ENCODE measurements at regions not wholly inside any gene's neighbourhood (a gene's known extent, or its start where the extent isn't known, plus 50 kb on each side); places are given as distances from the start of the nearest gene placed in this dataset.

- TF ChIP-seq CTCF (IDR thresholded peaks at IDR 0.05): no peak
- Mint-ChIP-seq H3K36me3 (ENCODE audit: low read depth) (no peaks in the 10 kb centered on the region), H3K27me3 (ENCODE audit: low read depth, poor library complexity) (no peaks in the 10 kb centered on the region), H3K9me3 (no peaks in the 10 kb centered on the region), H3K4me3 (no peak overlapping the region), H3K4me1 (peaks cover 6% of the 10 kb centered on the region), H3K27ac (no peak overlapping the region)
- no peak for DNase-seq
Measured at GRCh38 chr6:82017288-82017687, 230.3 kb downstream of the IBTK start.

DNA sequence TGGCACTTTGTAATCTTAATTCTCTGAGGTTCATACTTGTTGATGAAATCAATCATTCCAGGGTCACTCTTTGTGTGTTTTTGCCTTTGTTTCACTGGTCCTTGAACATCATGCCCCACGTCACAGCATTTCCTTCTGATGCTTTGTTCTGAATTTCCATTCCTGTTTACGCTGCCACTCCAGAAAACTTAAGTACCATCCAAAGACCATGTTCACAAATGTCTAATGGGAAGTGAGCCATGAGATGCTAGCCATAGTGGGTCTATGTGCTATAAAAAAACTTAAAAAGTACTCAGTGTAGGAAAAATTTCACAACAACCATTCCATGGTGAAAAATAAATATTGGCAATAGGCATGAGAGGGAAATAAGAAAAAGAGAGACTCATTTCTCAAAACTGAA, 232.0 kb downstream of the IBTK start:
- Mint-ChIP-seq H3K27ac (no peak overlapping the region), H3K9me3 (peaks cover 6% of the 10 kb centered on the region), H3K27me3 (ENCODE audit: low read depth, poor library complexity) (no peaks in the 10 kb centered on the region), H3K4me3 (no peak overlapping the region), H3K36me3 (ENCODE audit: low read depth) (peaks cover 3% of the 10 kb centered on the region), H3K4me1 (peaks cover 6% of the 10 kb centered on the region)
- no peak for TF ChIP-seq CTCF (IDR thresholded peaks at IDR 0.05)
- DNase-seq: no peak

GRCh38 chr6:82015043-82015442, 232.5 kb downstream of the IBTK start:
- DNase-seq: no peak
- Mint-ChIP-seq H3K4me1 (peaks cover 6% of the 10 kb centered on the region), H3K27me3 (ENCODE audit: low read depth, poor library complexity) (no peaks in the 10 kb centered on the region), H3K36me3 (ENCODE audit: low read depth) (peaks cover 8% of the 10 kb centered on the region), H3K4me3 (no peak overlapping the region), H3K9me3 (peaks cover 10% of the 10 kb centered on the region), H3K27ac (no peak overlapping the region)
- no peak for TF ChIP-seq CTCF (IDR thresholded peaks at IDR 0.05)

DNA sequence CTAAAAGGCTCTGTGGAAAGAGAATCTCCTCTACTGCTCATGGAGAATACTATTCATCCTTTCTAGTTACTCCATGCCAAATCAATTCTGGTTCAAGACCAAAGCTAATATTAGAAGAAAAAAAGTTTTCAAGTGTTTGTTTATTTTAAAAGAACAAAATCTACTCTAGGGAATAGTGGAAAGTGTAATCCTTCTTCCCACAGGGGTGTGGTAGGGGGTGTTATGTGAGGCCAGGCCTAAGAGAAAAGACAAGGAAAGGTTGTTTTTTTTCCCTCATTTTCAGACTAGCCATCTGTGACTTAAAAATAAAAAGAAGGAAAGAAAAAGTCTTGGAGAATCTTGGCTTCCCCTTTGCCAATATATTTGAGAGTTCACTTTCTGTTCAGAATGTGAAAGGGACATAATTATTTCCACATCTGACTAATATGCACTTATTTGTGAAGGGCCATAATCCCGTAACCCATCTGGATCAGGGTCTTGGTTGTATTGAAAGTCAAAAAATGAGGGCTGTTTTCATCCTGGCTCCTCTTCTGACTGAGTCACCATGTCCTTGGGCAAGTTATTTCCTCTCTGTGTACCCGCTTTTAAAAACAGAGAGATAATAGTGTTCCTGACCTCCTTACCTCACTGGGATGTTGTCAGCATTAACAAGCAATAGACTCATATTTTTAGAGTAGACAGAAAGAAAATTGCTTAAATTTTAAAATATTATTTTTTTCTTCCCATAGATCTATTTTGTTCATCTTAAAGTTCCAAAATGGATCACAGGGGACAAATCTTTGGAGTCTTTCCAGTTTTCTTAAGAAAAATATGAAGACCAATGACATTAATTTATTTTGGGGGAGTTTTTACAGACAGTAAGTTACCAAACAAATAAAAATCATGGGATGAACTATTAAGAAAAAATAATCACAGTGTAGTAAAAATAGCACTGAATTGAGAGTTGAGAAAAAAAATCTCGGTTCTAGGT, 233.7 kb downstream of the IBTK start:
- peaks cover 10% of the 10 kb centered on the region for H3K36me3 Mint-ChIP-seq (ENCODE audit: low read depth)
- no peak for DNase-seq
- no peak overlapping the region for H3K27ac Mint-ChIP-seq
- no peaks in the 10 kb centered on the region for H3K27me3 Mint-ChIP-seq (ENCODE audit: low read depth, poor library complexity)
- peaks cover 6% of the 10 kb centered on the region for H3K4me1 Mint-ChIP-seq
- no peak for TF ChIP-seq CTCF (IDR thresholded peaks at IDR 0.05)
- H3K9me3 Mint-ChIP-seq: peaks cover 22% of the 10 kb centered on the region
- no peak overlapping the region for H3K4me3 Mint-ChIP-seq

DNA sequence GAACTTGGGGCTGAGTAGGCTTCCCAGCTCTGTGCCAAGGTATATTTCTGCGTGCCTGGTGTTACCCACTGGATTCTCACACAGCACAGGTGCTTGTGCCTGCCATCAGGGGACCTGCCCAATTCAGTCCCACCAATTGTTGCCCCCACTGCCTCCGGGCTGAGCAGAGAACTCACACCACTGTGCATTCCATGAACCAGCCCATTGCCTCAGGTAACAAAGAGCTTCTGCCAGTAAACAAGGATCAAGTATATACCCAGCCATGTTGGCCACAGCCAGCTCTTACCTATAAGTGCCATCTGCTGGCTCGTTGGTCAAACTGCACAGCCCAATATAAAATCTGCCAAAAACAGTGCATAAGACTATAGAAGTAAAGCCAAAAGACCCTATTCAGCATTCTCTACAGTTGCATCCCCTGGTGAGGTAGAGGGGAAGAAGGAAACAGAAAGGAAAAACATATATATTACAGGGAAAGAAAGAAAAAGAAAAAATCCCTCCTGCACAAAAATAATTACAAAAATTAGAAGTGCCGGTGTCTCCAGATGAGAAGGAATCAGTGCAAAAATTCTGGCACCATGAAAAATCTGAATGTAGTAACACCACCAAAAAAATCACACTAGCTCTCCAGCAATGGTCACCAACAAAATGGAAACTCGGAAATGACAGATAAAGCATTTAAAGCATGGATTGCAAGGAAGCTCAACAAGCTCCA, 241.4 kb downstream of the IBTK start:
- Mint-ChIP-seq H3K4me1 (no peaks in the 10 kb centered on the region), H3K4me3 (no peak overlapping the region), H3K27me3 (ENCODE audit: low read depth, poor library complexity) (peaks cover 3% of the 10 kb centered on the region), H3K27ac (no peak overlapping the region), H3K36me3 (ENCODE audit: low read depth) (peaks cover 10% of the 10 kb centered on the region), H3K9me3 (peaks cover 58% of the 10 kb centered on the region)
- no peak for DNase-seq
- TF ChIP-seq CTCF (IDR thresholded peaks at IDR 0.05): peak; percentile 36

Measured in nephron progenitor cell (in vitro differentiated cells).